ELR (cell line): ENCODE measurements at regions not wholly inside any gene's neighbourhood (a gene's known extent, or its start where the extent isn't known, plus 50 kb on each side); places are given as distances from the start of the nearest gene placed in this dataset.
A peak's percentile ranks its signal among the peaks of the same experiment; 100 is the strongest.

ENCODE experiments used
- DNase-seq: peaks from one replicate; pipeline ENCODE4 v3.0.0-alpha.2; 2015; ENCODE audit warnings: low read depth

- DNase-seq: no peak
Observed at GRCh38 chr6:14719270-14719669, 526.6 kb upstream of the JARID2 start.

- no peak for DNase-seq
Observed at GRCh38 chr6:14720411-14721102, 525.3 kb upstream of the JARID2 start.

- DNase-seq: no peak
Observed at GRCh38 chr6:14721103-14721758, 524.6 kb upstream of the JARID2 start.

- DNase-seq: no peak
Observed at GRCh38 chr6:14722001-14722562, 523.8 kb upstream of the JARID2 start.

- DNase-seq: no peak
Observed at GRCh38 chr6:14722704-14723103, 523.2 kb upstream of the JARID2 start.

- DNase-seq: no peak
Observed at GRCh38 chr6:14723535-14724086, 522.3 kb upstream of the JARID2 start.

- no peak for DNase-seq
Observed at GRCh38 chr6:14724549-14724948, 521.3 kb upstream of the JARID2 start.

GRCh38 chr6:14726816-14727493, 518.9 kb upstream of the JARID2 start:
- no peak for DNase-seq

- no peak for DNase-seq
Observed at GRCh38 chr6:14727494-14728395, 518.1 kb upstream of the JARID2 start.

GRCh38 chr6:14728396-14729024, 517.4 kb upstream of the JARID2 start:
- peak; percentile 76 for DNase-seq

DNA sequence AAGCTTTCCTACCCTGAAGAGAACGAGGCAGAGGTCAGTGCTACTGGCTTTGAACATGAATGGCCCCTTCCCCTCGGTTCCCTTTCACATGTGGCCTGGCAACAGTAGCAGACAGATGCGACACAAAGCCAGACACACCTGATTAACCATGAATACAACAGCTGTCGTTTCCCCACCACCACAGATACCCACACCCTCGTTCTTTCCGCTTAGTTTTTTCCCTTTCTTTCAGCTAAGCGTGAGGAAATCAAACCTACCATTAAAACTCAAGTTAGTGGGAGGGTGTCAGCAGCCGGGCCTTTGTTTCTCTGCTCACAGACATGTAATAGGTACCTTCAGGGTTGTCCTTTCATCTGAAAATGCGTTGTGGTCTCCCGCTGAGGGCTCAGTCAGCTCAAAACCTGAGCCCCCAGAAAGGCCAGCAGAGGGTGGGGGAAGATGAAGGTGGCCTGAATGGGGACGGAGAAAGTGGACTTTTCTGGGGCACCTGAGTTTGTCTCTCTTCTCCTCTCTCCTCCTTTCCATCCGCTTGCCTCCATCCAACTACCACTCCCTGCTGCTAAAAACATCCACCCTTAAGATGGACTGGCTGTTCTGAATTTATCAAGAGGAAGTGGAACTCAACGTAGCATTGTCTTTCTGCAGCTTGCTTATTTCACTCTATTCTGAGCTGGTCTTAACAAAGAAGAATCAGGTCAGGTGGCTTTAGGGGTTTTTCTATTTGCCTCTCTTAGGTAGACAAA, 516.6 kb upstream of the JARID2 start:
- DNase-seq: no peak

DNA sequence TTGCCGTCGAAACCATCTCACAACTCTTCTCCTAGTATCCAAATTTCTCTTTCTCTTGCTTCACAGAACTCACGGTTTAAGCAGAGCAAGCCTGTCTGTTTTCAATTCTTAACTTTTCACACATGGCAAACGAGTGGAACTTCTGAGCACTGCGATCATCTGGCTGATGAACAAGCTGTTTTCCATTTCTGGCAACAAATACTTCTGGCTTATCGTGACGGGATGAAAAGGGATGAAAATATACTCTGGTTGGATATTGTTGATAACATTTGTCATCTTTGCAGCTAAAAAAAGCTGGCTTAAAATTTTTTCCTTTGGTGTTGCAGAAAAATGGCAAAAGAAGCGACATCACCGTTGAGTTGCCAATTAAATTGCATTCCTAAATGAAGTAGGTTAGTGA, 515.2 kb upstream of the JARID2 start:
- no peak for DNase-seq

DNA sequence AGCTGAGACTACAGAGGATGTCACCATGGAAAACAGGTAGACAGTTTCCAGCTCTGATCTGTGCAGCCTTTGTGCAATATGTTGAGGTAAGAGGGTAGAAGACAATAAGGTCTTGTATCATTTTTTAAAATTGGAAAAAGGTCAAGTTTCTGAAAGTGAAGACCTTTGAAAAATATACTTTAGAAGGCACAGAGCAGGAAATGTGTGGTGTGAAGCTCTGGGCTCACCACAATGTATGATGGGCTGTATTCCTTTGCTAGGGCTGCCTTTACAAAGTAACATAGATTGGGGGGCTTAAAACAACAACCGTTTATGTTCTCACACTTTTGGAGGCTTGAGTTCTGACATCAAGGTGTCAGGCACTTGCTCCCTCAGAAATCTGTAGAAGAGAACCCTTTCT, 514.3 kb upstream of the JARID2 start:
- DNase-seq: no peak

GRCh38 chr6:14732226-14732843, 513.5 kb upstream of the JARID2 start:
- DNase-seq: no peak

DNA sequence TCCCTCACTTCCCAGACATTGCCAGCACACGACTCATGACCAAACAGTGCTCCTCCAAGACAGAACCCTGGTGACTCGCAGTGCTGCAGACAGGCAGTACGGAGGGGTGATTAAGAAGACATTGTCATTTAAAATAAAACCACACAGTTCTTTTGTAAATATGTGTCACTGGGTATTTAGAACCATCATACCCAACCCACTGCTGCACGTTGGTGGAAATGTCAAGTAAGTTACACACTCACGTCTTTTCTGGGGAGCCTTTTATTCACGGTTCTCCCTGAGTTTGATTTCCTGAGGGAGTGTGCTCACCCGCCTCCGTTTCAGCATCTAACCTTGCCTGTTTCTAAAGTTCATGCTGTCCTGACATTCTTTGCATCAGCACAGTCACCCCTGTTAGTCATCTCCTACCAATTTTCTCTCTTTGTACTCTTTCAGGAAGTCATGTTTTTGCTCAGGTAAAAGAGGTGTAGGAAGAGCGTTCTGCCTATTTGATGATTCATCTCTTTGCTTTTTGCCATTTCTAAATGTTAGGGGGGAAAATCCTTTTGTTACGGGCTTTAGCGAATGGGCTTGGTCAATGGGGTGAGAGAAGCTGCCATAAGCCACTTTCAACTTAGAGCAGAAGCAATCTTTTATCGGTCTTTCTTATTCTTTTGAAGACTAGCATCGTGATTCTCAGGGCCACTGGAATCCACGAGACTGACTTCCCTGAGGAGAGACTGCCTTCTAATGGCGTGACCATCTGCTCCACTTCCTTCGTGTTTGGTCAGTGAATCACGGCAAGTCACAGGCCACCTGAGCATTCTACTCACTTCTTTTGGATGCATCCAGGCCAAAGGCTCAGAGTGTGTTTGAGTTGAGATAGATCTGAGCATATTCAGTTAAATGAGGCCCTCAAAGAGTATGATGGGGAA, 512.8 kb upstream of the JARID2 start:
- peak; percentile 93 for DNase-seq

- DNase-seq: no peak
Observed at GRCh38 chr6:14734052-14734415, 511.8 kb upstream of the JARID2 start.

- peak; percentile 93 for DNase-seq
Observed at GRCh38 chr6:14734416-14735340, 511.2 kb upstream of the JARID2 start.

GRCh38 chr6:14735956-14736486, 509.8 kb upstream of the JARID2 start:
- no peak for DNase-seq
